H9 (cell line): ENCODE measurements at regions not wholly inside any gene's neighbourhood (a gene's known extent, or its start where the extent isn't known, plus 50 kb on each side); places are given as distances from the start of the nearest gene placed in this dataset.

Experiments used
- DNase-seq: peaks from one replicate; pipeline ENCODE4 v3.0.0-alpha.2; 2017
- H2AFZ ChIP-seq: one replicate; pipeline ENCODE4 v1.6.1; 2013; ENCODE audit warnings: mild to moderate bottlenecking, low read length, control low read depth, moderate library complexity
- H2AK5ac ChIP-seq: 2 replicates; pipeline ENCODE4 v1.6.1; 2013; ENCODE audit warnings: low read length, control low read depth, mixed read lengths; ENCODE audit not compliant: insufficient read length
- H2BK120ac ChIP-seq: one replicate; pipeline ENCODE4 v1.6.1; 2013; ENCODE audit warnings: low read depth, mild to moderate bottlenecking, low read length, control low read depth, inconsistent platforms; ENCODE audit not compliant: poor library complexity, severe bottlenecking
- H2BK12ac ChIP-seq: 2 replicates; pipeline ENCODE4 v1.6.1; 2013; ENCODE audit warnings: low read length, control low read depth, mixed read lengths, low read depth; ENCODE audit not compliant: insufficient read length
- H2BK15ac ChIP-seq: 2 replicates; pipeline ENCODE4 v1.6.1; 2013; ENCODE audit warnings: low read depth, low read length, control low read depth
- H2BK20ac ChIP-seq: one replicate; pipeline ENCODE4 v1.6.1; 2013; ENCODE audit warnings: low read depth, mild to moderate bottlenecking, low read length, control low read depth, inconsistent platforms; ENCODE audit not compliant: poor library complexity, severe bottlenecking
- H2BK5ac ChIP-seq: 2 replicates; pipeline ENCODE4 v1.6.1; 2013; ENCODE audit warnings: low read length, control low read depth, mixed read lengths; ENCODE audit not compliant: insufficient read length
- H3K14ac ChIP-seq: 2 replicates; pipeline ENCODE4 v1.6.1; 2013; ENCODE audit warnings: low read length, control low read depth; ENCODE audit not compliant: insufficient read depth
- H3K18ac ChIP-seq: 2 replicates; pipeline ENCODE4 v1.6.1; 2013; ENCODE audit warnings: low read depth, mild to moderate bottlenecking, mixed read lengths, low read length, control low read depth; ENCODE audit not compliant: insufficient read length
- H3K23ac ChIP-seq: 2 replicates; pipeline ENCODE4 v1.6.1; 2013; ENCODE audit warnings: low read length, control low read depth, mixed read lengths, low read depth; ENCODE audit not compliant: insufficient read length
- H3K23me2 ChIP-seq: 2 replicates; pipeline ENCODE4 v1.6.1; 2013; ENCODE audit warnings: low read depth, mild to moderate bottlenecking, mixed read lengths, low read length, control low read depth; ENCODE audit not compliant: insufficient read length, poor library complexity, severe bottlenecking
- H3K27ac ChIP-seq: 2 replicates; pipeline ENCODE4 v1.5.1; 2013; ENCODE audit warnings: low read length, control low read depth, mixed read lengths, low read depth; ENCODE audit not compliant: insufficient read length
- H3K27me3 ChIP-seq: 2 replicates; pipeline ENCODE4 v1.6.1; 2013; ENCODE audit warnings: low read length, control low read depth, inconsistent platforms; ENCODE audit not compliant: insufficient read depth
- H3K4ac ChIP-seq: 2 replicates; pipeline ENCODE4 v1.6.1; 2013; ENCODE audit warnings: low read depth, mild to moderate bottlenecking, control low read depth, inconsistent platforms, low read length, moderate library complexity
- H3K4me1 ChIP-seq: 2 replicates; pipeline ENCODE4 v1.6.1; 2013; ENCODE audit warnings: low read length, control low read depth, inconsistent platforms; ENCODE audit not compliant: insufficient read depth
- H3K4me2 ChIP-seq: 2 replicates; pipeline ENCODE4 v1.6.1; 2013; ENCODE audit warnings: low read length, control low read depth, mixed read lengths; ENCODE audit not compliant: insufficient read length, insufficient read depth
- H3K56ac ChIP-seq: 2 replicates; pipeline ENCODE4 v1.6.1; 2013; ENCODE audit warnings: low read depth, mild to moderate bottlenecking, mixed read lengths, low read length, control low read depth; ENCODE audit not compliant: insufficient read length
- H3K79me1 ChIP-seq: 2 replicates; pipeline ENCODE4 v1.6.1; 2013; ENCODE audit warnings: low read depth, mild to moderate bottlenecking, moderate library complexity, low read length, control low read depth, inconsistent platforms; ENCODE audit not compliant: insufficient read depth, poor library complexity, severe bottlenecking
- H3K79me2 ChIP-seq: 2 replicates; pipeline ENCODE4 v1.6.1; 2013; ENCODE audit warnings: low read length, control low read depth, inconsistent platforms; ENCODE audit not compliant: insufficient read depth
- H3K9ac ChIP-seq: 2 replicates; pipeline ENCODE4 v1.6.1; 2013; ENCODE audit warnings: low read length, control low read depth, mixed read lengths; ENCODE audit not compliant: insufficient read length; ENCODE audit errors: extremely low read depth
- H3K9me3 ChIP-seq: one replicate; pipeline ENCODE4 v1.6.1; 2013; ENCODE audit warnings: low read depth, low read length, inconsistent platforms; ENCODE audit not compliant: control insufficient read depth
- H3T11ph ChIP-seq: one replicate; pipeline ENCODE4 v1.6.1; 2013; ENCODE audit warnings: mild to moderate bottlenecking, low read length, control low read depth, inconsistent platforms
- H4K20me1 ChIP-seq: one replicate; pipeline ENCODE4 v1.6.1; 2013; ENCODE audit not compliant: control insufficient read depth, insufficient read length, insufficient read depth
- H4K5ac ChIP-seq: 2 replicates; pipeline ENCODE4 v1.6.1; 2013; ENCODE audit warnings: low read depth, mild to moderate bottlenecking, mixed read lengths, low read length, control low read depth; ENCODE audit not compliant: insufficient read length
- H4K8ac ChIP-seq: replicated peaks from 2 replicates; pipeline ENCODE4 v1.6.1; 2013; ENCODE audit warnings: low read length, control low read depth, mixed read lengths, low read depth; ENCODE audit not compliant: insufficient read length
- H4K91ac ChIP-seq: 2 replicates; pipeline ENCODE4 v1.6.1; 2013; ENCODE audit warnings: low read depth, mild to moderate bottlenecking, moderate library complexity, mixed read lengths, low read length, control low read depth; ENCODE audit not compliant: insufficient read length
- H3K27ac Mint-ChIP-seq, 3 experiments: 2 replicates in 2 of 3; 3 replicates in 1 of 3; pipeline ENCODE4 v1.8.0; 2020 to 2021; ENCODE audit warnings: mixed read lengths in 3 of 3, mild to moderate bottlenecking in 1 of 3, moderate library complexity in 1 of 3
- H3K27me3 Mint-ChIP-seq: 2 replicates; pipeline ENCODE4 v1.8.0; 2021; ENCODE audit warnings: low read depth, mild to moderate bottlenecking, moderate library complexity, mixed read lengths
- H3K36me3 Mint-ChIP-seq, 3 experiments: 2 replicates in 2 of 3; 3 replicates in 1 of 3; pipeline ENCODE4 v1.8.0; 2020 to 2021; ENCODE audit warnings: low read depth in 3 of 3, mixed read lengths in 3 of 3; ENCODE audit not compliant: insufficient read depth in 1 of 3
- H3K4me1 Mint-ChIP-seq, 2 experiments: 2 replicates each; pipeline ENCODE4 v1.8.0; 2020; ENCODE audit warnings: mixed read lengths in 2 of 2
- H3K4me3 Mint-ChIP-seq, 2 experiments: 2 replicates in 1 of 2; 3 replicates in 1 of 2; pipeline ENCODE4 v1.8.0; 2020 to 2021; ENCODE audit warnings: mild to moderate bottlenecking in 2 of 2, mixed read lengths in 2 of 2, moderate library complexity in 1 of 2
- H3K9me3 Mint-ChIP-seq, 2 experiments: 2 replicates in 1 of 2; 3 replicates in 1 of 2; pipeline ENCODE4 v1.8.0; 2020; ENCODE audit warnings: mild to moderate bottlenecking in 2 of 2, mixed read lengths in 2 of 2, moderate library complexity in 1 of 2
- WGBS: extraction: QIAGEN DNeasy Blood & Tissue Kit; methylation state at CpG from one replicate; pipeline ENCODE4 v1.1.7; 2013; ENCODE audit warnings: missing lambda C conversion rate, low lambda C conversion rate, mixed read lengths; ENCODE audit not compliant: insufficient read length; ENCODE audit errors: extremely low coverage; 5-methylcytosine and 5-hydroxymethylcytosine counted together
- TF ChIP-seq, protein P1 (sequence below): fragments of 200-600 bp; sonication (generic); conservative IDR thresholded peaks from 3 replicates; pipeline ENCODE4 v1.8.0; 2021; ENCODE audit warnings: antibody characterized with exemption, mild to moderate bottlenecking

DNA sequence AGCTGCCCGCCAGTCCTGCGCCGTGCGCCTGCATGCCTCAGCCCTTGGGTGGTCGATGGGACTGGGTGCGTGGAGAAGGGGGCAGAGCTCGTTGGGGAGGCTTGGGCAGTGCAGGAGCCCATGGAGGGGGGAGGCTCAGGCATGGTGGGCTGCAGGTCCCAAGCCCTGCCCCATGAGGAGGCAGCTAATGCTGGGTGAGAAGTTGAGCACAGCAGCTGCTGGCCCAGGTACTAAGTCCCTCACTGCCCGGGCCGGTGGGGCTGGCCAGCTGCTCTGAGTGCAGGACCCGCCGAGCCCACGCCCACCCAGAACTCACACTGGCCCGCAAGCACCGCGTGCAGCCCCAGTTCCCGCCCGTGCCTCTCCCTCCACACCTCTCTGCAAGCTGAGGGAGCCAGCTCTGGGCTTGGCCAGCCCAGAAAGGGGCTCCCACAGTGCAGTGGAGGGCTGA is 764.3 kb upstream of the TYRP1 start:
- H3K56ac ChIP-seq = no peak overlapping the region
- H3K79me2 ChIP-seq = no peaks in the 10 kb centered on the region
- H2AFZ ChIP-seq = no peak overlapping the region
- TF ChIP-seq, protein P1, sequence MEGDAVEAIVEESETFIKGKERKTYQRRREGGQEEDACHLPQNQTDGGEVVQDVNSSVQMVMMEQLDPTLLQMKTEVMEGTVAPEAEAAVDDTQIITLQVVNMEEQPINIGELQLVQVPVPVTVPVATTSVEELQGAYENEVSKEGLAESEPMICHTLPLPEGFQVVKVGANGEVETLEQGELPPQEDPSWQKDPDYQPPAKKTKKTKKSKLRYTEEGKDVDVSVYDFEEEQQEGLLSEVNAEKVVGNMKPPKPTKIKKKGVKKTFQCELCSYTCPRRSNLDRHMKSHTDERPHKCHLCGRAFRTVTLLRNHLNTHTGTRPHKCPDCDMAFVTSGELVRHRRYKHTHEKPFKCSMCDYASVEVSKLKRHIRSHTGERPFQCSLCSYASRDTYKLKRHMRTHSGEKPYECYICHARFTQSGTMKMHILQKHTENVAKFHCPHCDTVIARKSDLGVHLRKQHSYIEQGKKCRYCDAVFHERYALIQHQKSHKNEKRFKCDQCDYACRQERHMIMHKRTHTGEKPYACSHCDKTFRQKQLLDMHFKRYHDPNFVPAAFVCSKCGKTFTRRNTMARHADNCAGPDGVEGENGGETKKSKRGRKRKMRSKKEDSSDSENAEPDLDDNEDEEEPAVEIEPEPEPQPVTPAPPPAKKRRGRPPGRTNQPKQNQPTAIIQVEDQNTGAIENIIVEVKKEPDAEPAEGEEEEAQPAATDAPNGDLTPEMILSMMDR = no peak
- no peak overlapping the region for H3K4me2 ChIP-seq
- no peak overlapping the region for H2BK120ac ChIP-seq
- no peak overlapping the region for H4K5ac ChIP-seq
- H3K27me3 Mint-ChIP-seq = no peaks in the 10 kb centered on the region
- no peaks in the 10 kb centered on the region for H3K4me1 Mint-ChIP-seq
- WGBS = no CpG with 5 or more reads among the region's 17 CpGs
- H3T11ph ChIP-seq = no peak overlapping the region
- H3K9me3 ChIP-seq = no peaks in the 10 kb centered on the region
- DNase-seq = no peak
- H3K79me1 ChIP-seq = no peaks in the 10 kb centered on the region
- no peak overlapping the region for H2BK5ac ChIP-seq
- H2AK5ac ChIP-seq = no peak overlapping the region
- H3K27ac Mint-ChIP-seq = no peak overlapping the region
- H3K23me2 ChIP-seq = no peaks in the 10 kb centered on the region
- H3K18ac ChIP-seq = no peak overlapping the region
- no peak overlapping the region for H4K8ac ChIP-seq
- no peak overlapping the region for H2BK20ac ChIP-seq
- H3K4me1 ChIP-seq = no peaks in the 10 kb centered on the region
- H3K4me3 Mint-ChIP-seq = no peak overlapping the region
- no peak overlapping the region for H2BK12ac ChIP-seq
- H3K23ac ChIP-seq = no peak overlapping the region
- no peaks in the 10 kb centered on the region for H4K20me1 ChIP-seq
- H3K4ac ChIP-seq = no peak overlapping the region
- no peak overlapping the region for H4K91ac ChIP-seq
- H3K9ac ChIP-seq = no peak overlapping the region
- H3K36me3 Mint-ChIP-seq = no peaks in the 10 kb centered on the region; a peak in 1 of 7 replicates
- no peak overlapping the region for H3K14ac ChIP-seq
- no peak overlapping the region for H3K27ac ChIP-seq
- no peak overlapping the region for H2BK15ac ChIP-seq
- peaks cover 3 to 5% of the 10 kb centered on the region in 2 experiments; a peak in 2 of 5 replicates for H3K9me3 Mint-ChIP-seq
- no peaks in the 10 kb centered on the region for H3K27me3 ChIP-seq
